Mesodermal cell (in vitro differentiated cells): ENCODE measurements at regions not wholly inside any gene's neighbourhood (a gene's known extent, or its start where the extent isn't known, plus 50 kb on each side); places are given as distances from the start of the nearest gene placed in this dataset.
"Not testable (repeated sequence)": the region's sequence is repeated elsewhere in the genome, so short reads cannot be mapped to it uniquely, and the experiment has no call there.

Experiments used
- H3K27ac ChIP-seq: 2 replicates; pipeline ENCODE4 v1.7.0; 2013; ENCODE audit warnings: mild to moderate bottlenecking, low read depth, low read length, moderate library complexity; ENCODE audit not compliant: severe bottlenecking
- H3K36me3 ChIP-seq: 2 replicates; pipeline ENCODE4 v1.7.1; 2013; ENCODE audit warnings: mild to moderate bottlenecking, low read length, moderate library complexity; ENCODE audit not compliant: control insufficient read depth, insufficient read depth
- H3K4me1 ChIP-seq: one replicate; pipeline ENCODE4 v1.7.1; 2013; ENCODE audit warnings: mild to moderate bottlenecking, low read length; ENCODE audit not compliant: insufficient read depth, control insufficient read depth, poor library complexity, severe bottlenecking
- H3K4me3 ChIP-seq: 2 replicates; pipeline ENCODE4 v1.7.0; 2013; ENCODE audit warnings: low read length, control low read depth, mild to moderate bottlenecking; ENCODE audit not compliant: insufficient read depth, poor library complexity, severe bottlenecking; ENCODE audit errors: extremely low read depth
- H3K9me3 ChIP-seq: 2 replicates; pipeline ENCODE4 v1.7.1; 2013; ENCODE audit warnings: mild to moderate bottlenecking, low read length, moderate library complexity; ENCODE audit not compliant: control insufficient read depth
- WGBS, 2 experiments: methylation state at CpG; one replicate each; pipeline ENCODE4 v1.1.5; 2013; ENCODE audit warnings: missing lambda C conversion rate in 2 of 2; ENCODE audit not compliant: insufficient coverage in 2 of 2; 5-methylcytosine and 5-hydroxymethylcytosine counted together

DNA sequence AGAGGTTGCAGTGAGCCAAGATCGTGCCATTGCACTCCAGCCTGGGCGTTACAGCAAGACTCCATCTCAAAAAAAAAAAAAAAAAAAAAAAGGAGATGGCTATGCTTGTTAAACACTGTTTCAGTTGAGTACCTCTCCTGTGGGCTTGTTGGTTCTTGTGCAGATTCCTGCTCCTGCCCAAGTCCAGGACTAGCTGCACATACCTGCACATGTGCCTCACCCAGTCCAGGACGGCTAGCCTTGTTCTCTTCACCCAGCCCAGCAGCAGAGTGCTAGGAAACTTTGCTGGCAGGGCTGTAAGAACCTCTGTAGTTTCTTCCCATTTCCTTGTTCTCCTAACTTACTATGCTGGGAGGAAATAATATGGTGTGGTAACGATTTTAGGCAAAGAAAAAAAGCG lies 234.1 kb upstream of the DMRT1 start:
- no peaks in the 10 kb centered on the region for H3K36me3 ChIP-seq

DNA sequence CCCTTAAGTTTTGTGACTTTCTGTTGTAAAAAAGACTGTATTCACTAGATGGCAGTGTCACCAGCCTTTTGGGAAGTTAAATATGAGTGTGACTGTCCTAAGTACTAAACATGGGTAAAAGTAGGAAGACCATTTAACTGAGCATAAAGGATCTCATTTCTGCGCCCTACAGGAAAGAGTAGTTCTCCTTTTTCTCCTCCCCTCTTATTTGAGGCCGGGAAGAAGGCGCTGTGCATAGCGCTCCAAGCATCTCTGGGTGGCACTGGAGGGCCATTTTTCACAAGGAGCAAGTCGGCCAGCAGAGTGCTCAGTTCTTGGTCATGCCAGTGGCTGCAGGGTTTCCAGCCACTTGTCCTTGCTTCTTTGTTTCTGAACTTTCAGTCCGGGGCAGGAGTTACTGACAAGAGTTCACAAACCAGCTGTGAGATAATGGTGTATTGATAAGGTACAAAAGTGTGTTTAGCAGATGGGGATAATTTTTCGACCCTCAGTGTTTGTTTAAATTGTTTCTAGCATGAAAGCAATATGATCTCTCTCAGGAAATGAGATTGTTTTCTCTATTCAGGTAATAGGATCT lies 227.6 kb upstream of the DMRT1 start:
- H3K9me3 ChIP-seq, result no peaks in the 10 kb centered on the region
- H3K27ac ChIP-seq, result no peak overlapping the region
- no peak overlapping the region for H3K4me3 ChIP-seq
- H3K36me3 ChIP-seq, result no peaks in the 10 kb centered on the region
- 10 to 17% methylated on average over 5 to 6 of the region's 7 CpGs for WGBS, 2 experiments
- H3K4me1 ChIP-seq, result peaks cover 5% of the 10 kb centered on the region

More for the DNA sequence above, 234.1 kb upstream of the DMRT1 start:
- no peaks in the 10 kb centered on the region for H3K9me3 ChIP-seq
- 76% methylated on average over 3 of the region's 5 CpGs; no CpG with 5 or more reads in 1 of the 2 experiments for WGBS, 2 experiments
- H3K4me3 ChIP-seq, result no peak overlapping the region
- no peak overlapping the region for H3K27ac ChIP-seq
- no peaks in the 10 kb centered on the region for H3K4me1 ChIP-seq

DNA sequence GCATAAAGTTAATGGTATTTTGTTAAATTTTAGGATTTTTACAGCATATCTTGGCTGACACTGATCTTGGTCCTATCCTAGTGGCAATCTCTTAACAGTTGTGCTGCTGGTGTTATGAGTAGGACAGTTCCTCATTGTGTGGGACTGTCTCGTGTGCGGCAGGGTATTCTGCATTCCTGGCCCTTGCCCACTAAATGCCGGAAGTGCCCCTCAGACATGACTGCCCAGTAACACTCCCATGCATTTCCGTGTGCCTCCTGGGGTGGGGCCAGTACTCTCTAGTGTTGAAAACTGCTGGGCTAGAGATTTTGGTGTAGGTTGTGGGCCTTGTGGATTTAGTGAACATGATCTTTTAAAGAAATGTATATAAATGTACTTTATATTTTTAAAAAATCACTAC lies 227.1 kb upstream of the DMRT1 start:
- WGBS, 2 experiments, result 50% methylated on average over 2 of the region's 4 CpGs; no CpG with 5 or more reads in 1 of the 2 experiments
- Histone ChIP-seq H3K4me1 (peaks cover 5% of the 10 kb centered on the region), H3K27ac (no peak overlapping the region), H3K36me3 (no peaks in the 10 kb centered on the region), H3K9me3 (no peaks in the 10 kb centered on the region), H3K4me3 (no peak overlapping the region)

DNA sequence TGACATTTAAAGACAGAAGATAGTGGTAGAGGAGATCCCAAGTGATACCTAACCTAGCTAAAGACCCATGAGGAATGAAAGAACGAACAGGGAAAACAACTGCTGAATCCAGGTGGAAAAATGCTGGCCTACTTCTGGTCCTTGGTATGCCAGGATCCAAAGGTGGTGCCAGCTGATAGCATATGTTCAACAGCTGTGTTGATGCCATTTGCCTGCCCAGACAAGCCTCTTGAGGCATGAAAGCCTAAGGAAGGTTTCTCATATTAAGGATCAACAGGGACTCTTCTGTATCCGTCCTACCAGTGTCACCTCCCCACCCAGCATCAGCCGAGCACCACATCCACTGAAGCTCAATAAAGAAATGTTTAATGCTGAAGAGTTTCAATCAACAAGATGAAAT lies 225.7 kb upstream of the DMRT1 start:
- no peaks in the 10 kb centered on the region for H3K9me3 ChIP-seq
- H3K4me3 ChIP-seq, result no peak overlapping the region
- no peak overlapping the region for H3K27ac ChIP-seq
- H3K4me1 ChIP-seq, result peaks cover 5% of the 10 kb centered on the region
- WGBS, 2 experiments, result 86 to 89% methylated on average over 1 to 2 of the region's 3 CpGs
- no peaks in the 10 kb centered on the region for H3K36me3 ChIP-seq

- WGBS, 2 experiments, result 100% methylated on average over 1 of the region's 4 CpGs
- peaks cover 5% of the 10 kb centered on the region for H3K4me1 ChIP-seq
- no peak overlapping the region for H3K4me3 ChIP-seq
- H3K9me3 ChIP-seq, result no peaks in the 10 kb centered on the region
- H3K36me3 ChIP-seq, result no peaks in the 10 kb centered on the region
- no peak overlapping the region for H3K27ac ChIP-seq
Measured at GRCh38 chr9:616694-617093, 224.8 kb upstream of the DMRT1 start.

DNA sequence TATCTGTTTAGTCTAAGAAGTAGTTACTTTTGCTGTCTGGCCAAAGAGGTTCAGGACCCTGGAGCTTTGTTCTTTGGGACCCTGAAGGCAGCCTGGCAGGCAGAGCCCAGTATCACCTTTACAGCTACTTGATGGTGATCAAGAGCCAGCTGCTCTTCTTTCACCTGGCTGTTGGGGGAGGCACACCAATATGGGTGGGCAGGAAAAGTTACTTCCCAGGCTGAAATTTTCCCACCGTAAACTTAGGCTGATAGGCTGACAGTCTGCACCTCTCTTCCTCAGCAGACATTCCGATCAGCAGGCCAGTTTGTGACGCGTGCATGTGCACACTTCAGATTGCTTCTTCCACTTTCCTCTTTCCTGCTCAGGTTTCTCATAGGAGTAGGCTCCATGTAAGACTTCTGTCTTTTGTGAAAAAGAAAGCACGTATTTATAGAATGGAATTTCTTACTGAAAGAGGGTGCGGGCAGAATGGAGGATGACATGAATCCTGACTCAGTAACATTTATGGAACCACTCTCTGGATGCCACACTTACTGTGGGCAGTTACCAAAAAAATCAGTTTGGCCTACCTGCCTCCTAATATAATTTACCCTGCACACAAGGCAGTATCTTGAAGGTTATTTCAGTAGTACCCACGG lies 223.9 kb upstream of the DMRT1 start:
- no peak overlapping the region for H3K27ac ChIP-seq
- no peaks in the 10 kb centered on the region for H3K36me3 ChIP-seq
- 90 to 93% methylated on average over 3 to 4 of the region's 7 CpGs for WGBS, 2 experiments
- no peak overlapping the region for H3K4me3 ChIP-seq
- peaks cover 5% of the 10 kb centered on the region for H3K4me1 ChIP-seq
- H3K9me3 ChIP-seq, result no peaks in the 10 kb centered on the region

DNA sequence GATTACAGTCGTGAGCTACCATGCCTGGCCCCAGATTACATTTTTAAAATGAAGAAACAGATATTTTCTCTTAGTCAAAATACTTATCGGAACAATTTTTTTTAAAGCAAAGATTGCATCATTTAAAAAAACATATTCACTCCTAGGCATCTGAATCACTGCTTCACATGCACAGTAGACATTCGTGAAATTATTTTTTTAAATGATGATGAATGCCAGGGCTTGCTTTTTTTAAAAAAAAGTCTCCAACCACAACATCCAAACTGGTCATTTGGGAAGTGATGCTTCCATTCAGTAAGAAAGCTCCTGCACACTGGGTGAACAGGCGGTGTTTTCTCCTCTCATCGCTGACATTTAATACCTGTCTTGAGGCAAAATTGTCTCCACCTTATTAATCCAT lies 223.0 kb upstream of the DMRT1 start:
- H3K27ac ChIP-seq, result no peak overlapping the region
- no peak overlapping the region for H3K4me3 ChIP-seq
- H3K36me3 ChIP-seq, result no peaks in the 10 kb centered on the region
- H3K9me3 ChIP-seq, result no peaks in the 10 kb centered on the region
- H3K4me1 ChIP-seq, result peaks cover 5% of the 10 kb centered on the region
- WGBS, 2 experiments, result 93 to 95% methylated on average over 3 of the region's 5 CpGs

DNA sequence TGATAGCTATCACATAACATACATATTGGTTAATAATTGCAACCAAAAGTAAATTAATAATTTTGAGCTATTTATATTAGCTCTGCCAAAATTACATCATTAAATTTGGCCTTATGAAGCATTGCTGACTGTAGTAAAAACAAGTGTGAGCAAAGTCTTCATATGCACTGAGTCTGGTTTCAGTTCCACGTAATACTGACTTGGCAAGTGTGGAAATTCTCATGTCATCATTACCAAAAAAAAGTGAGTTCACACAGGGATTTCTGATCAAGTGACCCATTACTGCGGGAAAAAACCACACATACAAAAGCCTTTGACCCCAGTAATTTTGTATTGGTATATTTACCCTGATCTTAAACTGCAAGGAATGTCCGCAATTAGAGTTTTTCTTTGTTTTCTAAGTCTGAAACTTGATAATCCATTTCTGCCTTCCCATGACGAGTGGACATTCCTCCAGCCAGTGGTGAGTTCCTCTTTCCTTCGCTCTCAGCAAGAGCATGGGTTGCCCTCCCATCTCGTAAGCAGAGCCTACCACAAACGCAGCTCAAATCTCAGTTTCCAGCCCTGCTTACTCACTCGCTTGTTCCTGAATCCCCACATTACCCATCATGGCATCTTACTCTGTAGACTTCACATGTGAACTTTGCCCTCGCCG lies 220.2 kb upstream of the DMRT1 start:
- Histone ChIP-seq H3K9me3 (no peaks in the 10 kb centered on the region), H3K4me1 (no peaks in the 10 kb centered on the region), H3K36me3 (no peaks in the 10 kb centered on the region), H3K4me3 (no peak overlapping the region), H3K27ac (no peak overlapping the region)
- WGBS, 2 experiments, result 90% methylated on average over 6 of the region's 10 CpGs

DNA sequence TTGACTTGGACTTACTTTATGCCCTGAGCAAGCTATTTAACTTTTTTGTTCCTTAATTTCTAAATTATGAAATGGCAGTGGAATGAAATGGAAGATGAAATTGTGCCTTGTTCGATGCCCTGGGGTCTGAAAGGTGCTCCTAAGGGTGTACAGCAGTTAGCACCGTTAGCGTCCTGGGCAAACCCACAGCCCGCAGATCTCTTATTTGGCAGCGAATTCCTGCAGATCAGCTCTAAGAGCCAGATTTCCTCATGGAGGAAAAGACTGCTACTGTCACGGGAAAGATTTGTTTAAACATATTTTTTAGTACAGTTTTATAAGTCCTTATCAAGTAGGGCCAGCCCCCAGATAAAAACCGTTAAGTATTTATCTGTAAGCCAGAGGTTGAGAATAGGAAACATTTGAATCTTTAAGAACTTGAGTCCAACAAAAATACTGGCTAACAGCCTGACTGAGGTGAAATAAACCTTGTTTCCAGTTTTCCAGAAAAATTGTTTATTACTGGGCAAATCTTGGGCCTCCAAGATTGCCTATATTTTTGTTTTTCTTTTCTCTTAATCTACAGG lies 216.5 kb upstream of the DMRT1 start:
- WGBS, 2 experiments, result 75 to 85% methylated on average over 4 to 5 of the region's 7 CpGs
- no peaks in the 10 kb centered on the region for H3K36me3 ChIP-seq
- H3K4me3 ChIP-seq, result no peak overlapping the region
- no peaks in the 10 kb centered on the region for H3K9me3 ChIP-seq
- H3K4me1 ChIP-seq, result no peaks in the 10 kb centered on the region
- H3K27ac ChIP-seq, result no peak overlapping the region

GRCh38 chr9:625613-626012 lies 215.9 kb upstream of the DMRT1 start:
- Histone ChIP-seq H3K27ac (no peak overlapping the region), H3K36me3 (no peaks in the 10 kb centered on the region), H3K4me1 (no peaks in the 10 kb centered on the region), H3K9me3 (no peaks in the 10 kb centered on the region), H3K4me3 (no peak overlapping the region)
- 75 to 81% methylated on average over 3 of the region's 3 CpGs for WGBS, 2 experiments

DNA sequence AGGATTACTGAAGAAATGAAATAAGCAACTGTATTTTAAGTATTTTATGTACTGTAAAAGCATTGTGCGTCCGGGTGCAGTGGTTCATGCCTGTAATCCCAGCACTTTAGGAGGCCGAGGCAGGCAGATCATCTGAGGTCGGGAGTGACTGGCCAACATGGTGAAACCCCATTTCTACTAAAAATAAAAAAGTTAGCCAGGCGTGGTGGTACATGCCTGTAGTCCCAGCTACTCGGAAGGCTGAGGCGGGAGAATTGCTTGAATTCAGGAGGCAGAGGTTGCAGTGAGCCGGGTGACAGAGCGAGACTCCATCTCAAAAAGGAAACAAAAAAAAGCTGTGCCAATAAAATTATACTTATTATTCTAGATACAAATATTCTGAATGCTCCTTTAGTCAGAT lies 215.4 kb upstream of the DMRT1 start:
- H3K4me1 ChIP-seq, H3K9me3 ChIP-seq, H3K27ac ChIP-seq, H3K4me3 ChIP-seq, H3K36me3 ChIP-seq: not testable (repeated sequence)
- WGBS, 2 experiments, result 84 to 88% methylated on average over 5 to 7 of the region's 9 CpGs
